CMK (cell line): ENCODE measurements at regions not wholly inside any gene's neighbourhood (a gene's known extent, or its start where the extent isn't known, plus 50 kb on each side); places are given as distances from the start of the nearest gene placed in this dataset.
"Not testable (repeated sequence)": the region's sequence is repeated elsewhere in the genome, so short reads cannot be mapped to it uniquely, and the experiment has no call there.

Experiments used
- DNase-seq: peaks from one replicate; pipeline ENCODE4 v3.0.0-alpha.2; 2010; ENCODE audit warnings: low read depth

DNA sequence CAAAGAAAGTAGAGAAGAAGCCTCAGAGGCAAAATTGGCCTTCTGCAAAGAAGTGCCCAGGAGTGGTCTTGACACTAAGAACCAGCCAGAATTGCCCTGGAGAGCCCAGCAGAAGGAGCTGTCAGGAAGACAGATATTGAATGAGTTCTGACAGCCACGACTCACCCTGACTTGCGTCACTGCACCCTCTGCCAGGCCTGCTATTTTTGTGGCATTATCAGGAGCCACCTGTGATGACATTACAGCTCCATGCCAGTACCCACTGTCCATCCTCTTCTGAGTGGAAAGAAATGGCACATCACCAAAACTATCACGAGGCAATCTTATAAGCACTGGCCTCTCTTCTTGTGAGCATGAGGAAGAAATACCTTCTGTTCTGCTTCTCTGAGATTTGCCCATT lies 67.7 kb downstream of the SMIM20 start:
- no peak for DNase-seq

- DNase-seq: no peak
These were observed 68.9 kb downstream of the SMIM20 start for GRCh38 chr4:25982962-25983361.

DNA sequence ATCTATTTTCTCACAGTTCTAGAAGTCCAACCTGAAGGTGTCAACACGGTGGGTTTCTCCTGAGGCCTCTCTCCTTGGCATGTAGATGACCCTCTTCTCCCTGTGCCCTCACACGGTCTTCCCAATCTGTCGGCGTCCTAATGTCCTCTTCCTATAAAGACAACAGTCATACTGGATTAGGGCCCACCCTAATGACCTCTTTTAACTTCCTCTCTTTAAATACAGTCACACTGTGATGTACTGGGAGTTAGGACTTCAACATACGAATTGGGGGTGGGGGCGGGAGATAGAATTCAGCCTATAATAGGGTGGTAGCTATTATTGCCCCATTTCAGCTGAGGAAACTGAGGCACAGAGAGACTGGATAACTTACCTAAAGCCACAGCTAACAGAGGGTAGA lies 70.2 kb downstream of the SMIM20 start:
- no peak for DNase-seq

- no peak for DNase-seq
These were observed 70.8 kb downstream of the SMIM20 start for GRCh38 chr4:25984796-25985195.

DNA sequence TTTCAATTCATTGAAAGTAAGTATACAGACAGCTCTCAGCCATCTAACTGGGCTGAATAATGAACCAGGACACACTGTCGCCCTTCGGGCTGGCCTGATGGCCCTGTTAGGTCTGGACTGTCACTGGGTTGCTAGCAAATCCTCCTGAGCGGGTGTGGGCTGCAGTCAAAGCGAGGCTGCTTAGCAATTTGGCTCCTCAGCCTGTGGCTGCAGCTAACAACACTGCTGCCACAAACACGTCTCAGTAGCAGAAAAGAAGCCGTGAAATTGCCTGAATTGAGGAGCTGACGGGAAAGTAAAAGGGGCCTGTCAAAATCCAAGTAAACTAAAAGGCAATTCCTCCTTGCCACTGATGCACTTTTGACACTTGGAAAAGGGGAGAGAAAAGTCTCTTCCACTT lies 72.8 kb downstream of the SMIM20 start:
- no peak for DNase-seq

- DNase-seq: no peak
These were observed 77.3 kb downstream of the SMIM20 start for GRCh38 chr4:25991340-25991739.

DNA sequence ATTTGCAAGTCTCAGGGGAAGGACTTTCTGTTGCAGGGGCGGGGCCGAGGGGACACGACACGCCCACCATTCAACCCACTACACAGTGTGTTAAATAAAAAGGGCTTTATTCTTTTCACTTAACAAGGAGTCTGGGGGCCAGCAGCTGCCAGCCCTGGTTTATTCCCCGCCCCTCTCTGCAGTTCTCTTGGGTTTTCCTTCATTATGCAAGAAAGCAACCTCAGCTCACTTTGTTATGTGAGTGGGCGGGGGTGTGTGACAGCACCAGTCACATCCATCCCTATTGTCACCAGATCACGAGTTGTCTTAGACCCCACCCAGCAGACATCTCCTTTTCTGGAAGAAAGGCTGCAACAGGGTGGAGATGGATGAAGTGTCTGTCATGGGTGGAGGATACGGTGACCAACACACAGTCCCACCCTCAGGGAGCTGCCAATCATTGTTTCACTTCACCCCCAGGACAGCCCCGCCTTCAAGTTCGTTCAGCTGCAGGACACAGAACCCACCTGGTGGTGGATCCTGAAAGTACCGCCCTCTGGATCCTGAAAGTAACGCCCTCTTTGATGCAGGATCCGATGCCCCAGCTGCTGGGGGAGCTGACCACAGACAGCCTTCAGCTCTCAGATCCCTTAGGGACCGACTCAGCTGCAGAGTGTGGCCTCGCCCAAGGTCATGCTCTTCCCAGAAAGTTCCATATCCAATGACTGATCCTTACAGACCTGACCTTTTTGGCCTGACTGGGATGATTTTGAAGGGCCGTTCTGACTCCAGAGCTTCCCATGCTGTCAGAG lies 79.6 kb downstream of the SMIM20 start:
- DNase-seq: no peak

DNA sequence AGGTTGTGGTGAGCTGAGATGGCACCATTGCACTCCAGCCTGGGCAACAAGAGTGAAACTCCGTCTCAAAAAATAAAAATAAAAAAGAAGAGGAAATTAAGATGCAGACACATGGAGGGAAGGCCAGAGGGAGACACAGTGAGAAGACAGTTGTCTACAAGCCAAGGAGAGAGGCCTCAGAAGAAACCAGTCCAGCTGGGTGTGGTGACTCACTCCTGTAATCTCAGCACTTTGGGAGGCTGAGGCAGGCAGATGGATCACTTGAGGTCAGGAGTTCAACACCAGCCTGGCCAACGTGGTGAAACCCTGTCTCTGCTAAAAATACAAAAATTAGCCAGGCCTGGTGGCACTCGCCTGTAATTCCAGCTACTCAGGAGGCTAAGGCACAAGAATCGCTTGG lies 80.6 kb downstream of the SMIM20 start:
- not testable (repeated sequence) for DNase-seq

- no peak for DNase-seq
These were observed 86.4 kb downstream of the SMIM20 start for GRCh38 chr4:26000274-26000950.

DNA sequence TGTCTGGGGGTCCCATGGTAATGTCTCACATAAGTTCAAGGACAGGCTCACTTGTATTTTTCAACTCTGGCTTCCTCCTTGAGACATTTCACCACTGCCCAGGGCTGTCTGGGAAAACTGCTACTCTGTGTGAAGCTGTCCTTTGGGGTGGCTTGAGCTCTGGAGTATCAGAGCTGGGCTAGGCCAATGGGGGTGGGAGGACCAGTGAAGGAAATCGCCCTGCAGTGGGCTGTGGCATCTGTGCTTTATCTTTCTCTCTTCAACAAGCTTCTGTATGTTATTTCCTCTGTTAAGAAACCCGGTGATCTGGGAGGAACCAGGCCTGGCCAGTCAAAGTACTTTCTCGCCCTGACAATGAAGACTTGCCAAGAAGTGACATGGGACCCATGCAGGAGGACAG lies 87.4 kb downstream of the SMIM20 start:
- DNase-seq: no peak

DNA sequence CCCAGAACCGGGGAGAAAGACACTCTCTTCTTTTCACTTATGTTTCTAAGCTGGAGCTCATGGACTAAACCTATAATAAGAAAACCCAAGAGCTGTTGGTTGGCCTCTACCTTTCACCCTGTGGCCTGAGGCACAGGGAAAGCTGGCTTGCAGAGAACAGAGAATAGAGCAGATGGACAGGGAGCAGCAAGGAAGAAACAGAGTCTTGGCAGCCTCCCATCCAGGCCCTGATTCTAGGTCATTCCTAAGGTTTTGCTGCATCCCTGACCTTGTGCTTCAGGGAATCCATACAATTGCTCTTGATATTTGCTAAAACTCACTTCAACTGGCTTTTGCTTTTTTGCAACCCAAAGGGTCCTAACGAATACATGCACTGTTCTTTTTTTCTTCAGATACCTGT lies 87.8 kb downstream of the SMIM20 start:
- no peak for DNase-seq

DNA sequence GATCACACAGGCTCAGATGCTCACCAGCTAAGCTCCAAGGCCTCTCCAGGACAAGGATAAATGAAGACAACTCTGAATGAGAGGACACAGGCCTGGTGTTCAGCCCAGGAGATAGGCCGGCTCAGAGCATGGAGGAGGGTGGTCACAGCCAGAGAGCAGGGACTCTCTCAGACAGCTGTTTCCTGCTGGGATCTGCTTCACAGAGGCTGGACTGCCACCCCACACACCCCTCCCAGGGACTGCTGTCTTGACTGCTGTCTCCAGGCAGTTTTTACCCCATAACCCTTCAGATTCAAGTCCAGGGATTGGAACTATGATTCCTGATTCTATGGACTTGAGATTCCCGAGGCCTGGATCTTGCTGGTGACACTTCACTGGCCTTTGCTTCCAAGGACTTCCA lies 89.0 kb downstream of the SMIM20 start:
- no peak for DNase-seq

DNA sequence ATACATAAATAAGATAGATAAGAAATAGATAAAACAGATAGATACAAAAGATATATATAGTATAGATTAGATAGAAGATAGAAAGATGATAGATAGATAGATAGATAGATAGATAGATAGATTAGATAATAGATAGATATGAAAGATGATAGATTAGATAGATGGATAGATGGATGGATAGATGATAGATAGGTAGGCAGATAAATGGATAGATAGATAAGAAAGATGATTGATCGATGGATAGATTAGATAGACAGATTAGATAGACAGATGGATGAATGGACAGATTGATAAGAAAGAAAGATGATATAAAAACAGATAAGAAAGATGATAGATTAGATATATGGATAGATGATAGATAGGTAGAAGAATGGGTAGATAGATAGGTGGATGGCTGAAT lies 90.3 kb downstream of the SMIM20 start:
- no peak for DNase-seq

DNA sequence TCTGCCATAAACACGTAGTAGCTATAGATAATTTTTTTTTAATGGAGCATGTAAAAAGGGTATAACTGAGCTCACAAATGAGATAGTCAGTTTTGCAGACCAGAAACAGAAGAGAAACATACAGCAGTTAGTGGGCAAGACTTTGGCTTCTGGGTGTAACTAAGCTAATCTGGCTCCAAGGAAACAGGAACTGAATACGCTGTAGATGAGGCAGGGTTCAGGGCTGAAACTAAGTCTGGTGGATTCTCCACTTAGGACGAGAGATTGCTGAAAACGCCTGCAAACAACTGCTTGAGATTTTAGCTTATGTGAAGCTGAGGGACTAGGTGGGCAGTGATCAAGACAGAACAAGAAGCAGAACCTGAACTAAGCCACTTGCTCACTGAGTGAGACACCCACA lies 91.7 kb downstream of the SMIM20 start:
- DNase-seq: no peak

- no peak for DNase-seq
These were observed 94.7 kb downstream of the SMIM20 start for GRCh38 chr4:26008737-26009136.

- no peak for DNase-seq
These were observed 95.5 kb downstream of the SMIM20 start for GRCh38 chr4:26009502-26009901.

DNA sequence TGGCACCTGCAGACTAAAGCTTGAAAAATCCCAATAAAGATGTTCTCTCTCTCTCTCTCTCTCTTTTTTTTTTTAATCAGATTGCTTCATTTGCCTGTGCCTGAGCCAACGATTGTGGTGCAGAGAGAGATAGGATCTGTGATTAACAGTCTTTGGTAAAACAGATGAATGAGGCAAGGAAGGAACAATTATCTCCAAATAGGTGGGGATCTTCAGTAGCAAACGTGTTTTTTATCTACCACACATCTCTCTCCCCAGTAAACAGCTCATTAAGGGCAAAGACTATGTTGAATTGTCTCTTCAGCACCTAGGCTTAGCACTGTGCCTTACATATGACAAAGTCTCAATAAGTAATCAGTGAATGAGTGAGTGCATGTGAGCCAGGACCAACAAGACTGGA lies 96.3 kb downstream of the SMIM20 start:
- no peak for DNase-seq

DNA sequence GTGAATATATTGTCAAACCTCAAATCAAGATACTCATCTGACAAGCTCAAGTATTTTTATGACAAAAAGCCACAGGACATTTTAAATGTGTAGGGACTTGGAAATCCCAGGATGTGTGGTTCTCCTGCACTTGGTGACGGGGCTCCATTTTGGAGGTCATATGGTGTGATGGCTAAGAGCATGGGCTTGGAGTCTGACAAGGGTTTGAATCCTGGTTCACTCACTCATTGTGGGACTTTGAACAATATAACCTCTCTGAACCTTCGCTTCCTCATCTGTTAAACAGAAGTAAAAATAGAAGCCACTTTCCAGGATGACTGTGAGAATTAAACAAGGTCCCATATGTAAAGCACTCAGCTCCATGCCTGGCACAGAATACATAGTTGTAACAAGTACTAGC lies 99.6 kb downstream of the SMIM20 start:
- DNase-seq: no peak

DNA sequence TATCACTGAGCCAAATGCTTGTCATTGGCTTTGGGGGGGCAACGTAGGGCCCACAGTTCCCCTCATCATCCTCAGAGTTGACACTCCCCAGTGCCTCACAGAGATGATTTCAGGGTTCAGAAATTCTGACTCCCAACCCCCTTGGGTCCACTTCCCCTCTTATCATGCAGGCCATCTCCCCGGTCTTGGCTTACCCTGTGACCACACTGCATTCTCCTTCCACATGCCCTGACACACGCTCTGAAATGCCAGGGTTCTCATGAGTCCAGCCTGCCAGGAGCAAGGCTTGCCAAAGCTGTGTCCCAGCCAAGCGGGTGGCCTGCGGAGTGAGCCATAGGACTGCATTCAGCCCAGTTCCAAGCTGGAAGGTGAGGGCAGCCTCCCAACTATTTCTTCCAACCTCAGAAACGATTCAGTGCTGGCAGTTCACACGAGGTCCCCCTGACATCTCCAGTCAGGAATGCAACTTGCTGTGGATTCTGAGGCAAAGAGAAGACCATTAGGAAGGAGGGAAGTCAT lies 101.2 kb downstream of the SMIM20 start:
- no peak for DNase-seq

DNA sequence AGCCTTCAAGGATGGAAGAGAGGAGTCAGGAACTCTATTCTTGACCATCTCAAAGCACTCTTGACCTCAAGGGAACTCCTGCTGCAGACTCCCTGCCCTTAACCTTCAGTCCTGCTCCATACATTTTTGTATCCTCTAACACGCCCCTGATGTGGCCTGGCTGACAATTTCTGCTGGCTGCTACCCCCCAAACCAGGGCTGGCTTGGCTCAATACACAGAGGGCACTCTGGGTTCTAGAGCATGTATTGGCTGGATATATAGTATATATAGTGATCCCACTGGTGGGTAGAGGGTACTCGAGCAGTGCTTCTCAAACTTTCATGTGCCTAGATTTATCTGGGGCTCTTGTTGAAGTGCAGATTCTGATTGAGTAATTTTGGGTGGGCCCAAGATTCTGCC lies 101.9 kb downstream of the SMIM20 start:
- DNase-seq: no peak

DNA sequence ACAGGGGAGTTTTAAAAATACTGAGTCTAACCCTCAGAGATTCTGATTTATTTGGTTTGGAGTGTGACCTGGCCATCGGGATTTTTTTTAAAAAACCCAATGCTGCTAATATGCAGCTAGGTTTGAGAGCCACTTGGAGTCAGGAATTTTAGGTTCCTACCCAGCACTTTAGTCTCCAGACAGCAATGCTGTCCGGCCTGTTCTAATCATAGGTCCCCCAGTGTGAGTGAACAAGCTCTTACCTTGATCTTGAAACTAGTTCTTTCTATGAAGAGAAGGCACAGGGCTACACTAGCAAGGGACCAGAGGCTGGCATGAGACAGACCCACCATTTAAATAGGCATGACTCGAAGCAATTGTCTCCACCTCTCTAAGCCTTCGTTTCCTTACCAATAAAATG lies 103.5 kb downstream of the SMIM20 start:
- no peak for DNase-seq

DNA sequence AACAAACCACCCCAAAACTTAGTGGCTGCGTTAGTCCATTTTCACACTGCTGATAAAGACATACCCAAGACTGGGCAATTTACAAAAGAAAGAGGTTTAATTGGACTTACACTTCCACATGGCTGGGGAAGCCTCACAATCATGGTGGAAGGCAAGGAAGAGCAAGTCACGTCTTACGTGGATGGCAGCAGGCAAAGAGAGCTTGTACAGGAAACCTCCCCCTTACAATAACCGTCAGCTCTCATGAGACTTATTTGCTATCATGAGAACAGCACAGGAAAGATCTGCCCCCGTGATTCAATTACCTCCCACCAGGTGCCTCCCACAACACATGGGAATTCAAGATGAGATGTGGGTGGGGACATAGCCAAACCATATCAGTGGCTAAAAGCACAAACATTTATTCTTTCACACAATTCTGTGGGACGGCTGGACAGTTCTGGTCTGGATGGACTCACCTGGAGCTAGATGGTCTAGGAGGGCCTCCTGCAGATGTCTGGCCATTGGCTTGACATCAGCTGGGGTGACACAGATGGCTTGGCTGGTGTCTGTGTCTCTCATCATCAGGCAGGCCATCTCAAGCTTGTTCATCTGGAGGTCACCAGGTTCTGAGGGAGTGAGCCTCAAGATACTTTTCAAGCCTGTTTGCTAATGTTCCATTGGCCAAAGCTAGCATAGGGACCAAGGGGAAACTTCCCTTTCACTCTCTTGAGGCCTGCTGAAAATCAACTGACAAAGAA lies 104.1 kb downstream of the SMIM20 start:
- DNase-seq: not testable (repeated sequence)

DNA sequence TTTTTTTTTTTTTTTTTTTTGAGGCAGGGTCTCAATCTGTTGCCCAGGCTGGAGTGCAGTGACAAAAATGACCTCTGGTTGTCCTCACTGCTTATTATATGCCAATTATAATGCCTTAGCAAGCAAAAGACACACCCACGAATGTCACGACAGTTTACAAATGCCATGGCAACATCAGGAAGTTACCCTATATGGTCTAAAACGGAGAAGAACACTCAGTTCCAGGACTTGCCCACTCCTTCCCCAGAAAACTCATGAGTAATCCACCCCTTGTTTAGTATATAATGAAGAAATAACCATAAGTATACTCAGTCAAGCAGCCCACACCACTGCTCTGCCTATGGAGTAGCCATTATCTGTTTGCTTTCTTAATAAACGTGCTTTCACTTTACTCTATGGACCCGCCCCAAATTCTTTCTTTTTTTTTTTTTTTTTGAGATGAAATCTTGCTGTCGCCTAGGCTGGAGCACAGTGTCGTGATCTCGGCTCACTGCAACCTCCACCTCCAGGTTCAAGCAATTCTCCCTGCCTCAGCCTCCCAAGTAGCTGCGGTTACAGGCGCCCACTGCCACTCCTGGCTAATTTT lies 106.2 kb downstream of the SMIM20 start:
- DNase-seq: no peak
